ENCODE measurements at regions not wholly inside any gene's neighbourhood (a gene's known extent, or its start where the extent isn't known, plus 50 kb on each side); places are given as distances from the start of the nearest gene placed in this dataset.

DNA sequence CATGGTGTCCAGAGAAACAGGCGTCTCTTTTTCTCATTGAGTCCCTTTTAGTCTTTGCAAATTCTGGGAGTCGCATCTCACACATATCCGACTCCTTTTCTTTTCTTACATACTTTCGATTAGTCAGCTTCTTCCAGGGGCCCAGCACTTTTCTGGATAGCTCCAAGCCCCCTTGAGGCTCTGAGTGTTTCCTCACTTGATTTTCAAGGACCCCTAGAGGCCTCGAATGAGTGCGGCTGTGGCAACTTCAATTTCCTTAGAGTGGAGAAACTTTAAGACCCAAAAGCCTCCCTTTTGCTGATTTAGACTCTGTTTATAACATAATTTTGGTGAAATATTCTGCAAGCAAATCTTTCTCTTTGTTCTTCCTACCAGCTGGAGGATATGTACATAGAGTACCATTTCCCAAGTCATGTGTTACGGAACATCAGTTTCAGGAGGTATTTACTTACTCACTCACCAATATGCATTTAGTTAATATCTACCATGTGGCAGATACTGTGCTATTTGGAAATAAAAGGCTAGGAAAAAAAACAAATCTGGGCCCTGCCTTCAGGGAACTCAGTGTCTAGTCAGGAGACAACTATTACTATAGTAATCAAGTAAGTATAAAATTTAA, 555.2 kb downstream of the REEP3 start:
- TF ChIP-seq, protein P1, sequence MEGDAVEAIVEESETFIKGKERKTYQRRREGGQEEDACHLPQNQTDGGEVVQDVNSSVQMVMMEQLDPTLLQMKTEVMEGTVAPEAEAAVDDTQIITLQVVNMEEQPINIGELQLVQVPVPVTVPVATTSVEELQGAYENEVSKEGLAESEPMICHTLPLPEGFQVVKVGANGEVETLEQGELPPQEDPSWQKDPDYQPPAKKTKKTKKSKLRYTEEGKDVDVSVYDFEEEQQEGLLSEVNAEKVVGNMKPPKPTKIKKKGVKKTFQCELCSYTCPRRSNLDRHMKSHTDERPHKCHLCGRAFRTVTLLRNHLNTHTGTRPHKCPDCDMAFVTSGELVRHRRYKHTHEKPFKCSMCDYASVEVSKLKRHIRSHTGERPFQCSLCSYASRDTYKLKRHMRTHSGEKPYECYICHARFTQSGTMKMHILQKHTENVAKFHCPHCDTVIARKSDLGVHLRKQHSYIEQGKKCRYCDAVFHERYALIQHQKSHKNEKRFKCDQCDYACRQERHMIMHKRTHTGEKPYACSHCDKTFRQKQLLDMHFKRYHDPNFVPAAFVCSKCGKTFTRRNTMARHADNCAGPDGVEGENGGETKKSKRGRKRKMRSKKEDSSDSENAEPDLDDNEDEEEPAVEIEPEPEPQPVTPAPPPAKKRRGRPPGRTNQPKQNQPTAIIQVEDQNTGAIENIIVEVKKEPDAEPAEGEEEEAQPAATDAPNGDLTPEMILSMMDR (IDR thresholded peaks at IDR 0.05; ENCODE audit: insufficient read depth, low read depth, low read length, missing control alignments), result no peak
- no peak overlapping the region for H3K4me3 ChIP-seq (ENCODE audit: low read depth, low read length)
- no peak for DNase-seq (ENCODE audit: low read depth)

DNA sequence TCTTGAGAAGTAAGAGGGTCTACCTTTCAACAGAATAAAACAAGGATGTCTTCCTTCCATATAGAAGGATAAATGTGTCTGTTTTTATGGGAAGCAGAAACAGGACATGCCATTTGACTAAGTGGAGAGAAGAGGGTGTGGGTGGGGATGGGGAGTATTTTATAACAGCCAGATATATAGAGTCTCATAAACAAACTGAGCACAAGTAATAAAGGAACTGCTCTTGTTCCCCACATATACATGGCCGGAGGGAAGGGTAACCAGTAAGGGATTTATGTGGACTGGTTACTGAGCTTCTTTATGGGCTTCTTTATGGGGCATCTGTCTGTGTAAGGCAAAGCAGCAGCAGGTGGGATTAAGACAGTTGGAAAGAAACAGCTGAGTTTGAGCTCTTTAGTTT, 558.1 kb downstream of the REEP3 start:
- no peak for DNase-seq (ENCODE audit: low read depth)
- no peak overlapping the region for H3K4me3 ChIP-seq (ENCODE audit: low read depth, low read length)
- TF ChIP-seq, protein P1 (IDR thresholded peaks at IDR 0.05; ENCODE audit: insufficient read depth, low read depth, low read length, missing control alignments), result no peak

DNA sequence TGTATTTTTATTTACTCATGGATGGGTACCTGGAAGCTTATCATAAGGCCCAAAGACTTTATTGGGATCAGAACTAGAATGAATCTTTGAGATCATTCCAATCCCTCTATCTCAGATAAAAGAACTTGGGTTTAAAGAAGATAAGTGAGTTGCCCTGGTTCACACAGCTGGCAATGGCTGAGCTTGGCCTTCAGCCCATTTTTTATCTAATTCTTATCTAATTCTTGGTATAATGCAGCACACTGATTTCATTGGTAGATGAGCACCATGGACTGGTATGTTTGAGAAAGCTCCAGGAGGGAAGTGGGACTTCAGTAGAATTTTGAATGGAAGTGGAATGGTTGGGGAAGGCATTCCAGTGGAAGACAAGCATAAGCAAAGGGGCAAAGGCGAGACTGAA, 558.9 kb downstream of the REEP3 start:
- TF ChIP-seq, protein P1 (IDR thresholded peaks at IDR 0.05; ENCODE audit: insufficient read depth, low read depth, low read length, missing control alignments), result no peak
- DNase-seq (ENCODE audit: low read depth), result no peak

GRCh38 chr10:64081947-64082482, 560.8 kb downstream of the REEP3 start:
- DNase-seq (ENCODE audit: low read depth), result no peak
- TF ChIP-seq, protein P1 (IDR thresholded peaks at IDR 0.05; ENCODE audit: insufficient read depth, low read depth, low read length, missing control alignments), result no peak
- H3K4me3 ChIP-seq (ENCODE audit: low read depth, low read length), result no peak overlapping the region

More for the DNA sequence above, 558.9 kb downstream of the REEP3 start:
- H3K4me3 ChIP-seq (ENCODE audit: low read depth, low read length), result no peak overlapping the region

- no peak for DNase-seq (ENCODE audit: low read depth)
- TF ChIP-seq, protein P1 (IDR thresholded peaks at IDR 0.05; ENCODE audit: insufficient read depth, low read depth, low read length, missing control alignments), result no peak
- no peak overlapping the region for H3K4me3 ChIP-seq (ENCODE audit: low read depth, low read length)
These were observed 565.0 kb downstream of the REEP3 start for GRCh38 chr10:64086083-64086767.

GRCh38 chr10:64089648-64090047, 568.4 kb downstream of the REEP3 start:
- H3K4me3 ChIP-seq (ENCODE audit: low read depth, low read length), result no peak overlapping the region
- no peak for DNase-seq (ENCODE audit: low read depth)
- TF ChIP-seq, protein P1 (IDR thresholded peaks at IDR 0.05; ENCODE audit: insufficient read depth, low read depth, low read length, missing control alignments), result no peak
